ENCODE measurements at regions not wholly inside any gene's neighbourhood (a gene's known extent, or its start where the extent isn't known, plus 50 kb on each side); places are given as distances from the start of the nearest gene placed in this dataset.

GRCh38 chr2:240366901-240367300 lies 68.6 kb upstream of the GPC1 start:
- DNase-seq (ENCODE audit: low read depth, low spot score), result no peak
- TF ChIP-seq CTCF (IDR thresholded peaks at IDR 0.05; ENCODE audit: low read depth, low read length), result no peak
- in situ Hi-C loops (cut with HindIII; ENCODE audit: low sequenced_read_pairs), result no loop called here
- no peak overlapping the region for H3K4me3 ChIP-seq (ENCODE audit: low read depth, low read length)

DNA sequence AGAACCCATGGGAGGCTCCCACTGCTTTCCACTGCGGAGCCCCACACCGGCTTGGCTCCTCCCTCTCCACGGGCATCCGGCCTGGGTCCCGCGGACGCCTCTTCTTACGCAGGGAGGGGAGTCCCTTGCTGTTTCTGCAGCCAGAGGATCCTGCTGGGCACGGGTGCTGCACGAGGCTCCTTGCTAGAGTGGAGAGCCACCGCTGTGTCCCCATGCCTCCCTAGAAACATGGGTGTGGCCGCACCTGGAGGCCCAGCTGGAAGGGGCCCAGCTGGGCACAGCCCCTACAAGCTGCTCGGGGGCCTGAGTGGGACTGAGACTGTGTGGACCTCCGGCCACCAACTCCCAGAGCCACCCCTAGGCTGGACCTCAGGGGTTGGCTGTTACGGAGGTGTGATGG lies 67.7 kb upstream of the GPC1 start:
- in situ Hi-C loops (cut with HindIII; ENCODE audit: low sequenced_read_pairs), result no loop called here

GRCh38 chr2:240368781-240369331 lies 66.6 kb upstream of the GPC1 start:
- no peak for TF ChIP-seq CTCF (IDR thresholded peaks at IDR 0.05; ENCODE audit: low read depth, low read length)
- DNase-seq (ENCODE audit: low read depth, low spot score), result no peak
- in situ Hi-C loops (cut with HindIII; ENCODE audit: low sequenced_read_pairs), result no loop called here
- H3K4me3 ChIP-seq (ENCODE audit: low read depth, low read length), result no peak overlapping the region

More for the DNA sequence above, 67.7 kb upstream of the GPC1 start:
- H3K4me3 ChIP-seq (ENCODE audit: low read depth, low read length), result no peak overlapping the region
- no peak for TF ChIP-seq CTCF (IDR thresholded peaks at IDR 0.05; ENCODE audit: low read depth, low read length)
- no peak for DNase-seq (ENCODE audit: low read depth, low spot score)

DNA sequence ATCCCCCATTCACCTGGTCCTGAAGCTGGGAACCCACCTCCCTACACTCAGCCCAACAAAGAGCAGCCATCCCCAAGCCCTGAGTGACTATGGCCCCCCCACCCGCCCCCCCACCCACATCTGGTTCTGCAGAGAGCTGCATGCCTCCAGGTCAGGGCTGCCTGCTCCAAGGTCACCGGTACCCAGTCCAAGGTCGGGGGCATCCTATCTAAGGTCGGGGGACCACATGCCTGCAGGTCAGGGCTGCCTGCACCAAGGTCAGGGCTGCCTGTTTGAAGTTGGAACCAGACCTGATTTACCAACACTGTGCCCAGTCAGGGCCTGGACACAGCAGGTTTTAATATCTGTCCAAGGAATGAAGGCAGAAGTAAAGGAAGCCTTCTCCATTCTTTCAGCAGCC lies 66.1 kb upstream of the GPC1 start:
- no peak overlapping the region for H3K4me3 ChIP-seq (ENCODE audit: low read depth, low read length)
- in situ Hi-C loops (cut with HindIII; ENCODE audit: low sequenced_read_pairs), result no loop called here
- no peak for TF ChIP-seq CTCF (IDR thresholded peaks at IDR 0.05; ENCODE audit: low read depth, low read length)
- no peak for DNase-seq (ENCODE audit: low read depth, low spot score)

DNA sequence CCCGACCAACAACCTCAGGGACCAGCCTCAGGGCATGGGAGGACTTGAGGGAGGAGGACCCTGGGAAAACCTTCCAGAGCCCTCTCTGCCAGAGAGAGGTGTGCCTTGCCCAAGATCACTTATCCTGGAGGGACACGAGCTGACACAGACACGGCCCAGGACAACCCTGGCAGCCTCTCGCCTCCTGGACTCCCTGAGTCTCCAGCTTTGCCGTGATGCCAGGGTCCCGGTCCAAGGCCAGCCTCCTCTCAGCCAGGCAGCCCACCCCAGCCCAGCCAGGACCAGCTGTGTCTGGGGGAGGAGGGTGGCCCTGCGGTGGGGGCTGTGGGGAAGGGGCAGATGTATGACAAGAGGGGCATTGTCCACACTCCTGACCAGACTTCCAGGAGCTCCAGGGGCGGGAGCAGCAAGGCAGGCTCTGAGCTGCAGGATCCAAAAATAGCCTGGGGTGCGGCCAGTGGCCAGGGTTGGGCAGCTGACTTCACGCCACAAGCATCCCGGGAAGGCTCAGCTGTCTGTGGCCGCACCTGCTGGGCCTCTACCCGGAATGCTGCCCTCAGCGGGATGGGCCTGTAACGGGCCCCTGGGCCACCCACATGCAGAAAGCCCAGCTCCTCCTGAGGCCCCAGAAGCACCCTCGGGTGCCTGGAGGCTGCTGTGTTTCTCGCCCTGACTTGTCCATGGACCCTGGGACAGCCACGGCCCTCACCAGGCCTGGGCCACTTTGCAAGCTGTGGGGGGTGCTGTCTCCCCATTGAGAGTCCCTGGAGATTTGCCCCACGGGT lies 65.5 kb upstream of the GPC1 start:
- H3K4me3 ChIP-seq (ENCODE audit: low read depth, low read length), result no peak overlapping the region
- in situ Hi-C loops (cut with HindIII; ENCODE audit: low sequenced_read_pairs), result no loop called here
- no peak for TF ChIP-seq CTCF (IDR thresholded peaks at IDR 0.05; ENCODE audit: low read depth, low read length)
- peak; percentile 89 for DNase-seq (ENCODE audit: low read depth, low spot score)

- H3K4me3 ChIP-seq (ENCODE audit: low read depth, low read length), result no peak overlapping the region
- no peak for TF ChIP-seq CTCF (IDR thresholded peaks at IDR 0.05; ENCODE audit: low read depth, low read length)
Observed at GRCh38 chr2:240371129-240372000, 64.1 kb upstream of the GPC1 start.

More at GRCh38 chr2:240371129-240372000, 64.1 kb upstream of the GPC1 start:
- no peak for DNase-seq (ENCODE audit: low read depth, low spot score)
- in situ Hi-C loops (cut with HindIII; ENCODE audit: low sequenced_read_pairs), result no loop called here

All from astrocyte of the spinal cord (primary cell).